T-cell (primary cell): ENCODE measurements at regions not wholly inside any gene's neighbourhood (a gene's known extent, or its start where the extent isn't known, plus 50 kb on each side); places are given as distances from the start of the nearest gene placed in this dataset.
"Not testable (repeated sequence)": the region's sequence is repeated elsewhere in the genome, so short reads cannot be mapped to it uniquely, and the experiment has no call there.

Source experiments
- ATAC-seq, 4 experiments: fragments of 200-7000 bp in 3 of 4; fragments of 150-1000 bp in 1 of 4; cut with Tn5 transposase; replicated peaks in 1 of 4; 1 replicate in 3 of 4; 2 replicates in 1 of 4; pipeline ENCODE4 v1.10.0; 2021; ENCODE audit warnings: moderate library complexity in 3 of 4, mild to moderate bottlenecking in 2 of 4, moderate number of reproducible peaks in 1 of 4
- CTCF ChIA-PET, 2 donors: fragments of 300-600 bp; sonication (Branson Sonifier 250); formaldehyde crosslinking; loops; one replicate each; lab custom pipeline; 2022; ENCODE audit warnings: antibody characterized with exemption in 2 of 2; lab: Charles Lee
- POLR2A ChIA-PET, 2 donors: fragments of 300-600 bp; sonication (Branson Sonifier 250); formaldehyde crosslinking; loops; one replicate each; lab custom pipeline; 2022; ENCODE audit warnings: antibody characterized with exemption in 2 of 2; lab: Charles Lee
- DNase-seq, 35 experiments: peaks; one replicate each; pipeline versions ENCODE4 v3.0.0 to v3.0.0-alpha.2; 2013 to 2023
- H3K27ac ChIP-seq: one replicate; pipeline ENCODE4 v1.5.1; 2013; ENCODE audit warnings: low read length
- H3K27me3 ChIP-seq, 2 experiments: replicated peaks in 1 of 2; 1 replicate in 1 of 2; 2 replicates in 1 of 2; pipeline versions ENCODE4 v1.6.1 to v1.7.0; 2013; ENCODE audit warnings: low read length in 1 of 2, mixed read lengths in 1 of 2; ENCODE audit not compliant: control insufficient read depth in 2 of 2, insufficient read depth in 2 of 2; ENCODE audit errors: extremely low read depth in 1 of 2
- H3K36me3 ChIP-seq, 2 donors: 1 replicate in 1 of 2; 2 replicates in 1 of 2; pipeline versions ENCODE4 v1.6.1 to v1.7.0; 2013; ENCODE audit warnings: low read length in 1 of 2; ENCODE audit not compliant: control insufficient read depth in 2 of 2, insufficient read depth in 1 of 2; ENCODE audit errors: extremely low read depth in 1 of 2
- H3K4me1 ChIP-seq, 2 experiments: 1 replicate in 1 of 2; 2 replicates in 1 of 2; pipeline versions ENCODE4 v1.6.1 to v1.7.0; 2013; ENCODE audit warnings: low read length in 2 of 2, mixed read lengths in 1 of 2; ENCODE audit not compliant: insufficient read depth in 2 of 2, control insufficient read depth in 1 of 2; ENCODE audit errors: extremely low read depth in 1 of 2
- H3K4me3 ChIP-seq, 2 donors: 1 replicate in 1 of 2; 2 replicates in 1 of 2; pipeline versions ENCODE4 v1.5.1 to v1.7.0; 2013; ENCODE audit warnings: mild to moderate bottlenecking in 2 of 2, low read length in 1 of 2, moderate library complexity in 1 of 2; ENCODE audit not compliant: control insufficient read depth in 1 of 2; ENCODE audit errors: extremely low read depth in 1 of 2
- H3K9me3 ChIP-seq: 2 replicates; pipeline ENCODE4 v1.7.0; 2013
- H3K27ac Mint-ChIP-seq, 2 donors: one replicate each; pipeline ENCODE4 v1.8.0; 2020 to 2021; ENCODE audit warnings: mild to moderate bottlenecking in 2 of 2, mixed read lengths in 2 of 2
- H3K27me3 Mint-ChIP-seq, 2 donors: one replicate each; pipeline ENCODE4 v1.8.0; 2021 to 2022; ENCODE audit warnings: mixed read lengths in 2 of 2
- H3K36me3 Mint-ChIP-seq: one replicate; pipeline ENCODE4 v1.8.0; 2021; ENCODE audit warnings: mixed read lengths
- H3K4me1 Mint-ChIP-seq, 3 donors: one replicate each; pipeline ENCODE4 v1.8.0; 2020 to 2022; ENCODE audit warnings: mixed read lengths in 3 of 3, mild to moderate bottlenecking in 1 of 3
- H3K4me3 Mint-ChIP-seq, 3 donors: one replicate each; pipeline ENCODE4 v1.8.0; 2020 to 2022; ENCODE audit warnings: mild to moderate bottlenecking in 3 of 3, mixed read lengths in 3 of 3, moderate library complexity in 3 of 3
- H3K9me3 Mint-ChIP-seq, 3 donors: one replicate each; pipeline ENCODE4 v1.8.0; 2020 to 2022; ENCODE audit warnings: mixed read lengths in 3 of 3
- WGBS: methylation state at CpG from one replicate; pipeline ENCODE4 v1.1.5; 2013; ENCODE audit warnings: missing lambda C conversion rate; ENCODE audit not compliant: insufficient coverage; 5-methylcytosine and 5-hydroxymethylcytosine counted together

GRCh38 chr1:4133297-4133938, 233.3 kb upstream of the C1orf174 start:
- CTCF ChIA-PET, result no interaction called here
- POLR2A ChIA-PET, result no interaction called here

GRCh38 chr1:4133939-4134321, 233.9 kb upstream of the C1orf174 start:
- CTCF ChIA-PET, result no interaction called here
- no peaks in the 10 kb centered on the region for H3K4me1 ChIP-seq
- no peak overlapping the region for H3K4me3 Mint-ChIP-seq

More at GRCh38 chr1:4133297-4133938, 233.3 kb upstream of the C1orf174 start:
- ATAC-seq, result no peak
- Histone ChIP-seq H3K27ac (no peak overlapping the region), H3K4me3 (no peak overlapping the region), H3K4me1 (no peaks in the 10 kb centered on the region), H3K9me3 (no peaks in the 10 kb centered on the region), H3K36me3 (no peaks in the 10 kb centered on the region), H3K27me3 (peaks cover 0 to 25% of the 10 kb centered on the region in 2 experiments)
- DNase-seq, result no peak
- Mint-ChIP-seq H3K27ac (no peak overlapping the region), H3K9me3 (peaks cover 0 to 14% (median 9%) of the 10 kb centered on the region in 3 donors), H3K4me1 (no peaks in the 10 kb centered on the region), H3K36me3 (no peaks in the 10 kb centered on the region), H3K27me3 (peaks cover 3 to 8% of the 10 kb centered on the region in 2 donors), H3K4me3 (no peak overlapping the region)
- WGBS, result 71% methylated on average over 10 of the region's 24 CpGs

GRCh38 chr1:4135853-4136252, 235.8 kb upstream of the C1orf174 start:
- H3K4me3 Mint-ChIP-seq, H3K36me3 ChIP-seq, H3K9me3 ChIP-seq, DNase-seq, H3K4me1 ChIP-seq, H3K4me3 ChIP-seq, H3K27ac ChIP-seq, ATAC-seq, H3K4me1 Mint-ChIP-seq, H3K36me3 Mint-ChIP-seq, CTCF ChIA-PET, H3K27ac Mint-ChIP-seq, POLR2A ChIA-PET: not testable (repeated sequence)
- peaks cover 5 to 15% of the 10 kb centered on the region in 2 donors for H3K27me3 Mint-ChIP-seq
- peaks cover 0 to 50% of the 10 kb centered on the region in 2 experiments for H3K27me3 ChIP-seq
- peaks cover 0 to 14% (median 9%) of the 10 kb centered on the region in 3 donors for H3K9me3 Mint-ChIP-seq

More at GRCh38 chr1:4133939-4134321, 233.9 kb upstream of the C1orf174 start:
- H3K4me3 ChIP-seq, result no peak overlapping the region
- H3K27ac ChIP-seq, result no peak overlapping the region
- POLR2A ChIA-PET, result no interaction called here
- WGBS, result 87% methylated on average over 2 of the region's 9 CpGs
- no peaks in the 10 kb centered on the region for H3K36me3 ChIP-seq
- H3K27me3 Mint-ChIP-seq, result peaks cover 5 to 8% of the 10 kb centered on the region in 2 donors
- no peak for ATAC-seq
- H3K27me3 ChIP-seq, result peaks cover 0 to 30% of the 10 kb centered on the region in 2 experiments
- H3K4me1 Mint-ChIP-seq, result no peaks in the 10 kb centered on the region
- H3K27ac Mint-ChIP-seq, result no peak overlapping the region
- H3K9me3 ChIP-seq, result no peaks in the 10 kb centered on the region
- no peak for DNase-seq
- no peaks in the 10 kb centered on the region for H3K36me3 Mint-ChIP-seq
- peaks cover 0 to 14% (median 9%) of the 10 kb centered on the region in 3 donors for H3K9me3 Mint-ChIP-seq

- 43% methylated on average over 5 of the region's 14 CpGs for WGBS
- Mint-ChIP-seq H3K4me1 (no peaks in the 10 kb centered on the region), H3K27ac (no peak overlapping the region), H3K4me3 (no peak overlapping the region), H3K27me3 (peaks cover 13 to 25% of the 10 kb centered on the region in 2 donors), H3K9me3 (peaks cover 0 to 14% (median 9%) of the 10 kb centered on the region in 3 donors), H3K36me3 (no peaks in the 10 kb centered on the region)
- no peaks in the 10 kb centered on the region for H3K36me3 ChIP-seq
- ATAC-seq (no peak), DNase-seq (no peak)
- POLR2A ChIA-PET, result no interaction called here
- H3K4me3 ChIP-seq, result no peak overlapping the region
- H3K27me3 ChIP-seq, result peaks cover 0 to 62% of the 10 kb centered on the region in 2 experiments
- CTCF ChIA-PET, result no interaction called here
- no peaks in the 10 kb centered on the region for H3K9me3 ChIP-seq
- no peaks in the 10 kb centered on the region for H3K4me1 ChIP-seq
- no peak overlapping the region for H3K27ac ChIP-seq
Observed at GRCh38 chr1:4137621-4138415, 237.7 kb upstream of the C1orf174 start.

- Histone ChIP-seq H3K4me1 (no peaks in the 10 kb centered on the region), H3K36me3 (no peaks in the 10 kb centered on the region), H3K27me3 (peaks cover 0 to 58% of the 10 kb centered on the region in 2 experiments), H3K4me3 (no peak overlapping the region), H3K9me3 (no peaks in the 10 kb centered on the region), H3K27ac (no peak overlapping the region)
- peaks cover 17 to 22% of the 10 kb centered on the region in 2 donors for H3K27me3 Mint-ChIP-seq
- no peak for DNase-seq
- no peak overlapping the region for H3K4me3 Mint-ChIP-seq
- ATAC-seq, result no peak
- H3K27ac Mint-ChIP-seq, result no peak overlapping the region
- H3K9me3 Mint-ChIP-seq, result peaks cover 0 to 14% (median 9%) of the 10 kb centered on the region in 3 donors
- ChIA-PET CTCF (interaction anchor here in 1 of 2 donors (0.6 kb wide), 1 partner anchor 1007 kb away, joined by 6 read pairs; no protein-coding TSS in a partner anchor), POLR2A (no interaction called here)
- WGBS, result 87% methylated on average over 5 of the region's 8 CpGs
- H3K36me3 Mint-ChIP-seq, result no peaks in the 10 kb centered on the region
- no peaks in the 10 kb centered on the region for H3K4me1 Mint-ChIP-seq
Observed at GRCh38 chr1:4139646-4140045, 239.6 kb upstream of the C1orf174 start.

GRCh38 chr1:4140241-4140640, 240.2 kb upstream of the C1orf174 start:
- H3K4me1 ChIP-seq, result no peaks in the 10 kb centered on the region

More at GRCh38 chr1:4140241-4140640, 240.2 kb upstream of the C1orf174 start:
- H3K36me3 Mint-ChIP-seq, result no peaks in the 10 kb centered on the region
- H3K27ac ChIP-seq, result no peak overlapping the region
- DNase-seq (no peak), ATAC-seq (no peak)
- H3K27me3 Mint-ChIP-seq, result peaks cover 17 to 22% of the 10 kb centered on the region in 2 donors
- ChIA-PET CTCF (no interaction called here), POLR2A (no interaction called here)
- no peaks in the 10 kb centered on the region for H3K4me1 Mint-ChIP-seq
- no peak overlapping the region for H3K27ac Mint-ChIP-seq
- H3K9me3 ChIP-seq, result no peaks in the 10 kb centered on the region
- H3K36me3 ChIP-seq, result no peaks in the 10 kb centered on the region
- no peak overlapping the region for H3K4me3 Mint-ChIP-seq
- peaks cover 0 to 58% of the 10 kb centered on the region in 2 experiments for H3K27me3 ChIP-seq
- H3K9me3 Mint-ChIP-seq, result peaks cover 0 to 14% (median 9%) of the 10 kb centered on the region in 3 donors
- 46% methylated on average over 13 of the region's 13 CpGs for WGBS
- no peak overlapping the region for H3K4me3 ChIP-seq
